ENCODE measurements at regions not wholly inside any gene's neighbourhood (a gene's known extent, or its start where the extent isn't known, plus 50 kb on each side); places are given as distances from the start of the nearest gene placed in this dataset.

GRCh38 chr13:107612376-107612775 lies 603.0 kb downstream of the LIG4 start:
- TF ChIP-seq CTCF (IDR thresholded peaks at IDR 0.05) (no peak), POLR2A (IDR thresholded peaks at IDR 0.05; ENCODE audit: low read depth) (no peak), EP300 (IDR thresholded peaks at IDR 0.05) (no peak)
